Erythroblast (primary cell): ENCODE measurements at regions not wholly inside any gene's neighbourhood (a gene's known extent, or its start where the extent isn't known, plus 50 kb on each side); places are given as distances from the start of the nearest gene placed in this dataset.

Source experiments
- GATA1 ChIP-seq: IDR thresholded peaks from 2 replicates; pipeline ENCODE4 v1.6.1; 2011; ENCODE audit warnings: low read depth, mild to moderate bottlenecking, control low read depth, low read length, moderate library complexity
- POLR2A ChIP-seq: IDR thresholded peaks from 2 replicates; pipeline ENCODE4 v1.6.1; 2011; ENCODE audit warnings: mild to moderate bottlenecking, low read length

- TF ChIP-seq POLR2A (no peak), GATA1 (no peak)
Observed at GRCh38 chr2:220744861-220745260, 827.2 kb downstream of the EPHA4 start.
